ENCODE measurements at regions not wholly inside any gene's neighbourhood (a gene's known extent, or its start where the extent isn't known, plus 50 kb on each side); places are given as distances from the start of the nearest gene placed in this dataset.

DNA sequence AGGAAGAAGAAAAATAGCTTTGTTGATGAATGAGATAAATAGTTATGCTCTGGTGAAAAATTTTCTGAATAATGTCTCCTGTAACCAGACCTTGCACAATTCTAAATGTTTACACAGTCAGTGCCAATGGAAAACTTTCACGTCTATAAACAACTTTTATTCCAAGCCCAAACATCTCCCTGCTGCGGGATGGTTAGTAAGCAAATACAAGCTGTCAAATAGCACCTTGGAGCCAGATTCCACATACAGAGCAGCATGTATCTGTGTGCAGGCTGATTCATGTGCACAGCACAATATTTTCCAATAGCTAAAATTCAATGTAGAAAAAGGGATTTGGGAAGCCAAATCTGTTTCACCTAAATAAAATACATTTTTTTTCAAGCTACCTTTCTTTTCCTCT, 813.3 kb downstream of the HACE1 start:
- intact Hi-C loops (cut with DNase I): no loop called here
- DNase-seq (no peak), ATAC-seq (no peak)

DNA sequence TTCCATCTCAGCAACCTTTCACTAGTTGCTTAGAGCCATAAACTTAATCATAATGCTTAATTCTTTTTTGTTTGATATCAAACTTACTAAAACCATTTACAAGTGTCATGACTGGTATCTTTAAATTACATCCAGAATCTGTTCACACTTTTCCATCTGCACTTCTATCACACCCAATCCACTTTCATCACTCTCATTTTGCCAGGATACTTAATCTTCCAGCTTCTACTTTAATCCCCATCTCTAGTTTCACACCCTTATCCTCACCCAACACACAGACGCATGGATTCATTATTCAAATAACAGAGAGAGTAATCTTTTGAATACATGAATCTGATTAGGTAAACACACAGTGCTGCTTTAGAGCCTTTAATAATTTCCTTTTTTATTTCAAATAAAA, 828.4 kb downstream of the HACE1 start:
- no peak for DNase-seq
- intact Hi-C loops (cut with DNase I): no loop called here
- no peak for ATAC-seq

DNA sequence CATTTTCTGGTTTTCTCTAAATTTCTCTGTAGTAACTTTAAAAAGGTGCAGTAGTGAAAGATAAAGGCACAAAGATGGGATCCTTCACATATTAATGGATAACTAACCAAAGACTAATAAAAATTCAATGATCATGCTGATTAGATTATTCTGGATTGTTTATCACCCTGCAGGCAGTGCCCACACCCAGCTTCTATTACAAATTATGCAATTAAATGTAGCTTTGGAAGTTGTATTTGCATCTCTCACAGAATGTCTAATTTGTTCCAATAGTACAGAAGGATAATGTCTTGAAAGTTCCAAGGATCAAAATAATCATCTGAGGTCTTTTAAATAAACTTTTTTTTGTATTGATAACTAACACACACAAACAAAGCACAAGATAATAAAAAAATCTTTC, 837.6 kb downstream of the HACE1 start:
- DNase-seq (no peak), ATAC-seq (no peak)

DNA sequence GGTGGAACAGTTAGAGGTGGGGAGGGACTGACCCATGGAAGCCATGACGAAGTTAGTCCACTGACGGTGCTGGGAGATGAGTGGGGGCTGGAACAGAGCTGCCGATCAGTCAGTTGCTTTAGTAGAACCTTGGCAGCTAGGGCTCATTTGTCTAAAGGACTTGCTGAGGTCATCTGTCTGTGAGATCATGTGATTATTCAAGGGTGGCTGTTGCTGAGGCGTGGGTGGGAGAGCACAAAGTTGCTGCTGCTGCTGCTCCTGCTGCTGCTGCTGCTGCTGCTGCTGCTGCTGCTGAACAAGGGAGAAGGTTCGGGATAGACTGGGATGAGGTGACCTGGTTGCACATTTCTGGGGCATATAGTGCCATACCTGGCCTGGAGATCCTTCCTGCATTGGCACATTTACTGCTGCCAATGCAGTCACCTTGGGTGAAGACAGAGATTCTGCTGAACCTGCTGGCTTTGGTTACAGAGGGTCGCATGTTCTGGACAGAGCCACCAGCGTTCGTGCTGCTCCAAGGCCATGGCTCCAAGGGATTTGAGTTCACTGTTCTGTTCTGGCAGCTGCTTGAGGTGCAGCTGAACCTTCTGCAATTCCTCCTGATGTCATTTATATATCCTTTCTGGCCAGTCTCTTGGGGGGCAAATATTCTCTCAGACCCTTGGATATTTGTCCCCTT, 840.5 kb downstream of the HACE1 start:
- intact Hi-C loops (cut with DNase I): no loop called here
- DNase-seq (no peak), ATAC-seq (no peak)

More for the DNA sequence above, 837.6 kb downstream of the HACE1 start:
- intact Hi-C loops (cut with DNase I): no loop called here

DNA sequence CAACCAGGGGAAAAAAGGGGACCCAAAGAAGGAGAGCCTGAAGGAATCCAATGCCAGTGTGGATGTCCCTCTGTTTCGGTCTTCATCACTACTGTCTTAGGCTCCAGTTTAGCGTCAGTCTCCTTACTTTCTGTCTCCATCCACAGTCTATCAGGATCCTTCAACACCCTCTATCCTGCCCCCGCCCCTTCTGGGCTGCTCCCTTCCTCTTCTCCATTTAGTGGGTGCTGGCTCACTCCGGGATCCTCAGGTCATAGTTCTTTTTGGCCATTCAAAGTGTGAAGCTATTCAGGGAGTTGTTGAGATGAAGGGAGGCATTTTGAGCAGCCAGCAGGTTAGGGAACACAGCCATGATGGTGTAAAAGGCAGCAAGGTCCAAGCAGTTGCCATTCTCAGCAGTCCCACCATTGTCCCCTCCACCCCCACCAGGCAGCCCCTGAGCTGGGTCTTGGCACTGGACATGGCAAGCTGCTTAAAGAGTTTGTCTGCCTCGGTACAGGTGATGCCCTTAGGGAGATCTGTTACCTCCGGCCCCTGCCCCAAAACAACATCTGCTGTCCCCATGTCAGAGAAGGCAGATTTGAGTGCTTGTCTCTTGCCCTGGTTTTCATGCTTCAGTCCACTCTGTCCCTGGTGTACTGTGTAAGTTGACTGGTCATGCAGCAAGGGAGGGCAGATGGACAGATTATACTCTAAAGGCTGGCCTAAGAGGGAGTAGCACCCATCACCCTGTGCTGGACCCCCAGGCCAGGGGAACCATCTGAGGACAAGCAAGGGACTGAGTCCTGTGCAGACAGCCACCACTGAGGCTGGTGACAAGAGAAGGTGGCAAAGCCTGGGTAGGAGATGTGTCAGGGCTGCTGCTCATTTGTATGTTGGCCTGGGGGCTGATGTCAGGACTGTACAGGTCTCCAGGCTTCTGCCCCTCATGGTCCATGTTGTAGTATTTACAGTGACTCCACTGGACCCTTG, 842.0 kb downstream of the HACE1 start:
- DNase-seq (no peak), ATAC-seq (no peak)
- intact Hi-C loops (cut with DNase I): no loop called here

DNA sequence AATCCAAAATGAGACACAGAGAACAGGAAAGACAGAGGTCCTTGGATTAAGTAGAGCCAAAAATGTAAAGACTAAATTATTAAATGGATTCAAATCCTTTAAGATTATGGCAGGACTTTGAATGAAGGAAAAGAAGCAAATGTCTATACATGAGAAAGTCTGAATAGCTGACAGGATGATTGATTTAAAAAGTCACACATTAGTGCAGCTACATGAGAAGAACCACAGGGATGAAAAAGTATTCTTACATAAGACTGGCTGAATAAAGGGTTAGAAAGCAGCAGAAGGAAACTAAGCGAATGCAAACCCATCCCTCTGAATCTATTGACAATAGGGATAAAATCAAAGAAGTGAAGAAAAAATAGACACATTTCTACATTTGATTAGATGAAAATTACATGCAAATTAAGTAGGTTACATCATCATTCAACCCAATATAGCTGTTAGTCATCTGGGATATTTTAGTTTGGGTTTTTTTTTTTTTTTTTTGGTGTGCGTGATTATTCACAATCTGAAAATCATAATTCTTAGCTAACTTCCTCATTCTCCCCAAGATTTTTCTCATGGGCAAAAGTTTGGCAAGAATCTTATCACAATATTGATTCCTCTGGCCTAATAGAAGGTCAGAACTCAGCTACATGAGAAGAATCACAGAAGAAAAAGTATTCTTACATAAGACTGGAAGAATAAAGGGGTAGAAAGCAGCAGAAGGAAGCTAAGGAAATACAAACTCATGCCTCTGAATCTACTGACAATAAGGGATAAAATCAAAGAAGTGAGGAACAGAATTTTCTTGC, 845.4 kb downstream of the HACE1 start:
- DNase-seq: no peak
- ATAC-seq: no peak
- intact Hi-C loops (cut with DNase I): no loop called here

DNA sequence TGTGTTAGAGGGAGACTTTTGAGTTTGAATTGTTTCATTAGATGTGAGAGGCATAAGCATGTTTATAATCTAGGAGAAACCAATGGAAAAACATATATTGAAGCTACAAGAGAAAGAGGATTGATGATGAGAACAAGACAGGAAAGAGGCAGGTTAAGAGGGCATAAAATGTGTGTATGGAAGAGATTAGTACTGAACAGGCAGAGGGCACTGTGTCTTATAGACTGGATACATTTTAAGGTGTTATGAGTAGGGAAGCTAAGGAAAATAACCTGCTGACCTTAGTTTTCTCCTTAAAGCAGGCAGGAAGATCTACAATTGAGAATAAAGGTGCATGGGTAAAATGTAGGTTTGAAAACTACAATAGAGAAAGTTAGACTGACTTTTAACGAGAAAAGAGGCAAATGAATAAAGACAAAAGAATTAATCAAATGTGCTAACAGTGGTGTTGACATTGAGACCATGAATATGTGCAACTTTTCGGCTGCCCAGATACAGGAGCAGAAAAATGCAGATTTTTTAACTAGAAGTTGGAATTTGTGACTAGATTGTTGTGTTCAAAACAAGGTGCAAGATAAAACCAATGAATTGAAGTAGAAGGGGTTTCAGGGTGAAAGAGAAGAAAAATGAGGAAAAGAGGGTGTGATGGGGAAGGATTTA, 846.3 kb downstream of the HACE1 start:
- intact Hi-C loops (cut with DNase I): no loop called here
- ATAC-seq (no peak), DNase-seq (no peak)

DNA sequence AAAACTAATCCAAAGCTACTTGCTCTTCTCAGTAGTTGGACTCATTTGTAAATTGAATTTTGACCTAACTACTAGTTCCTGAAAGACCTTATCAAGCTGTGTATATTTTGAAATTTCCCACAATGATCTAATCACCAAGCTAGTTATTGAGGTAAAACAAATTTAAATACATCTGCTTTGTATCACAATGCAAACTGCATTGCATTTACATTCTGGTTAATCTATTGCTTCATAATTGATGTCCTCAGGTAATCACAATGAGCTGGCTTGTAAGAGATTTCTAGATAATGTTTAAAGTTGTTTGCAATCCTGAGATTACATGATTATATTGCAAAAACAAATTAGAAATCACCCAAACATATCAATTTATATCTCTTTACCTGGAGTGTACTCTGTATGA, 848.8 kb downstream of the HACE1 start:
- ATAC-seq (no peak), DNase-seq (no peak)
- intact Hi-C loops (cut with DNase I): no loop called here

DNA sequence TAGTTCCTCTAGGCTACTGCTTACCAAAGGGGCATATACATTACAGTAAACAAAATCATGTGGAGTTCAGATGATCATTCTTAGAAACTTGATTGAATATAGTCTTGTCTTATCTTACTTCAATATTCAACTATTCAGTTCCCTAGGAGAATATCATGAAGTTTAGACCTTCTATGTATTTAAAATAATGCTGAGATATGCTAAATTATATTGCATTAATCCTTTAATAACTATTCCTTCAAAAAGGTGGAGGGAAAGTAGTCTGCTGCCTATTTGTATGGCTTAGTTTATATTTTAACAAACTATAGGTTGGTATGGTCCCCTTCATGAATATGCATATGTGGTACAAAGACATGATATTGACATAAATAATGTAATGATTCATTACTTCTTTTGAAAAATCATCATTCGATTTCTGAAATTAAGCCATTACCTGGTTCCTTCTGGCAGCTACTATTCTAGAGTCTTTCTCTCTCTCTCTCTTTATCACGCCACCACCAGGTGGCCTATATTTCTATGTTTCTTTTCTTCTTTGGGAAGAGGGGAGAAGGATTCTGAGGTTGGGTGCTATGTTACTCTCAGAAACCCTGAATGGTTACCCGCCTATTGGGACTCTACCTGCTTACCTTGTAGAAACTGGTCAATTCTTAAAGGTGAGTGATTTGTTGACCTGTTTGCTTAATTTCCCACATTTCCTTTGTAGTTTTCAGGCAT, 855.8 kb downstream of the HACE1 start:
- intact Hi-C loops (cut with DNase I): no loop called here
- ATAC-seq: no peak
- DNase-seq: no peak

DNA sequence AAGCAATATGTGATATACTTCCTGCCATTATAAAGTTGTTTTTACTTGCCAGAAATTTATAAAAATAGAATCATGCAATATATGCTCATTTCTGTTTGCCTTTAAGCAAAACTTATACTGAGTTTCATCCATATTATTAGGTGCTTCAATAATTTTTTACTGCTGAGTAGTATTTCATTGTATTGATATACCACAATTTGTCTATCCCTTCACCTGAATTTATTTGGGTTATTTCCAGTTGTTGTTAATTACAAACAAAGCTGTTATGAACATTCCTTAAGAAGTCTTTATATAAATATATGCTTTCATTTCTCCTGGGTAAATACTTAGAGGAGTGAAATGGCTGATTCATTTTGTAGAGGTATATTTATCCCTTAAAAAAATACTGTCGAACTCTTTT, 864.1 kb downstream of the HACE1 start:
- ATAC-seq (no peak), DNase-seq (no peak)
- intact Hi-C loops (cut with DNase I): no loop called here

DNA sequence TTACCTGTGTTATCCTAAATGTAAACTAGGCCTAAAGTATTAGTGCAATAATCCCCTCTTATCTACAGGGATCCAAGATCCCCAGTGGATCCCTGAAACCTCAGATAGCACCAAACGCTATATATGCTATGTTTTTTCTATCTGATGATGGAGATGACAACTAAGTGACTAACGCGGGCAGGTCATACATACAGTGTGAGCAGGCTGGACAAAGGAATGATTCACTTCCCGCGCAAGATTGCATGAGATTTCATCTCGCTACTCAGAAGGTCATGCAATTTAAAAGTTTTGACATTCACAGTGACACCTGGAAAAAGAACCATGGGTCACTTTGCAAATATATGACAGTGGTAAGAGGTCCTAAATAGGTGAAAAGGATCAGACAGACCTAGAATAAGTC, 875.9 kb downstream of the HACE1 start:
- ATAC-seq: no peak
- DNase-seq: no peak
- intact Hi-C loops (cut with DNase I): no loop called here

DNA sequence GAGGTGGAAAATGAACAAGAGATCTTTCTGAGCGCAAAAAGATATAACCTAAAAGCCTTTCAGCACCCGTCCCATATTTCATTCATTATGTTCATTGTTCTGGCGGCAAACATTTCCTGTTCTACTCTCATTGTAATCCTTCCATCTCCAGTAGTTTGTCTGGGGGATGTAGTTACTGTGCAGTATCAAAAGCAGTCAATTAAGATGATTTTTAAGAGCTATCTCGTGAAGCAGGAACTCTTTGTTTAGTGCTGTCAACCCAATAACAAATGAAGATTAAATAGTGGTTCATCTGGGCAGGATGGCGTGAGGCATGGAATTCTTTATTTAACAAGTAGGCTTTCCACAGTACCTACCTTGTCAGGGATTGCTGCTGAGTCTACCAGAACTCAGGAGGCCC, 876.7 kb downstream of the HACE1 start:
- DNase-seq: no peak
- no peak for ATAC-seq

DNA sequence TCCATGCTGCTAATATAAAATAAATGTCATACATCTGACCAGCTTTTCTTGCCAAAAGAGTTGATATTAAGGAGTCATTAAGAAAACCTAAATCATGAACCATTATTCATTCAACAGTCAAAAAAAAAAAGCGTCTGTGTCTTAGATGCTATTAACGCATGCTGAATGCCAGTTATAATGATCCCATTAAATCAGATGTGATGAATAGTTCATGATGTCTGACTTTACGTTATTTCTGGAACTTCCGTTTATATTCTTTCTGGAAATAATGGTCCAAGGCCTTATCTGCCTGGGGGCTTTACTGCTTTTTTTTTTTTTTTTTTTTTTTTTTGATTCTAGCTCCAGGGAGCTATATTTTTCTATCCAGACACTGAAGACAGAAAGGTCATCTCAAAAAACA, 877.1 kb downstream of the HACE1 start:
- intact Hi-C loops (cut with DNase I): no loop called here
- ATAC-seq (no peak), DNase-seq (no peak)

More for the DNA sequence above, 876.7 kb downstream of the HACE1 start:
- intact Hi-C loops (cut with DNase I): no loop called here

DNA sequence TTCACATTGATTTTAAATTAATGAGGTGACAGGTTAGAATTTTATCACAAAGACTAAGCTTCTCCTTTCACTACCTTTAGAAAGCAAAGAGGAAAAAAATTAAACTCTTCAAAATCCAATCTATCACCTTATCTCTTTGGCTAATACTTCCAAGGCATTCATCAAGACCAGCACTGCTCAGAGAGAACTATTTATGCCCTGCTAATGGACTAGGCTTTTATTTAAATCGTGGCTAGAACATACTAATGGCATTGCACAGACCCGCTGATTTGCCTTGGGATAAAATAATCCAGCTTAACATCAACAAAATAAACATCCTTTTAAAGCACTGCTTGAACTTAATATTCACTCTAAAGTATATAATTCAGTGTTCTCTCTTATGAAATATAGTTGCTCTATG, 880.4 kb downstream of the HACE1 start:
- ATAC-seq (no peak), DNase-seq (no peak)
- intact Hi-C loops (cut with DNase I): no loop called here

DNA sequence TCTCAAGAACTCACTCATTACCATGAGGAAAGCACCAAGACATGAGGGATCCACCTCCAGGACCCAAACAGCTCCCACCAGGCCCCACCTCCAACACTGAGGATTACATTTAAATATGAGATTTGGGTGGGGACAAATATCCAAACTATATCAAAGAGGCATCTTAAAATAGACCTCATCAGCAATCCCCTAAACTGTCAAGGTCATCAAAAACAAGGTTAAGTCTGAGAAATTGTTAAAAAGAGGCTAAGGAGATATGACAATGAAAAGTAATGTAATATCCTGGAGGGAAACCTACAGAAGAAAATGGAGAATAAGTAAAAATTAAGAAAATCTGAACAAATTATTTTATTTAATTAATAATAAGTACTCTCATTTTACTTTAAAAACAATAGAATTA, 922.3 kb downstream of the HACE1 start:
- DNase-seq: no peak
- ATAC-seq: no peak
- intact Hi-C loops (cut with DNase I): no loop called here

DNA sequence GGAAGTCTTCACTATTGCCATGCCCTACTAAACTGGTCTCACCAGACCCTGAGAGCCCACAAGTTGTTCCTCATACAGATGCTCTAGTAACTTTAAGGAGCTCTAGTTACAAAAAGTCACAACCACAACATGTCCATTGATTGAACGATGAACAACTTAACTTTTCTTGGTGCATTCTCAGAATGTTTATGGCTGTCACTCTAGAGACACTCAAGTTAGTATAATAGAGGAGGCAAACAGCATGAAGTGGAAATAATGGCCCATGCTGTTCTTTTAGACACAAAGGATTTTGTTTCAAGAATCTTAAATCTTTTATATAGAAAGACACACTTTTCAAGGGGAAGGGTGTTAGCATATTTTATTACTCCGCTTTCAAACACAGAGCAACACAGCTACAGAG, 934.4 kb downstream of the HACE1 start:
- intact Hi-C loops (cut with DNase I): no loop called here
- ATAC-seq: no peak
- no peak for DNase-seq

DNA sequence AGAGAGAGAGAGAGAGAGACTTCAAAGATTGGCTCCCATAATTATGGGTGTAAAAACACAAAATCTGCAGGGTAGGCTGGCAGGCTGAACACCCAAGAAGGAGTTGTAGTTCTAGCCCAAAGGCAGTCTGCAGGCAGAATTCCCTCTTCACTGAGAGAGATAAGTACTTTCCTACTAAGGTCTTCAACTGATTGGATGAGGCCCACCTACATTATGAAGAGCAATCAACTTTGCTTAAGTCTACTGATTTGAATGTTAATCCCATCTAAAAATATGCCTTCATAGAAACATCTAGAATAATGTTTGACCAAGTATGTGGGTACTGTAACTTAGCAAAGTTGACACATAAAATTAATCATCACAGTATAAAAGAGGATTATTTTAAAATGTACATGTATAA, 949.7 kb downstream of the HACE1 start:
- intact Hi-C loops (cut with DNase I): no loop called here
- ATAC-seq (no peak), DNase-seq (no peak)

DNA sequence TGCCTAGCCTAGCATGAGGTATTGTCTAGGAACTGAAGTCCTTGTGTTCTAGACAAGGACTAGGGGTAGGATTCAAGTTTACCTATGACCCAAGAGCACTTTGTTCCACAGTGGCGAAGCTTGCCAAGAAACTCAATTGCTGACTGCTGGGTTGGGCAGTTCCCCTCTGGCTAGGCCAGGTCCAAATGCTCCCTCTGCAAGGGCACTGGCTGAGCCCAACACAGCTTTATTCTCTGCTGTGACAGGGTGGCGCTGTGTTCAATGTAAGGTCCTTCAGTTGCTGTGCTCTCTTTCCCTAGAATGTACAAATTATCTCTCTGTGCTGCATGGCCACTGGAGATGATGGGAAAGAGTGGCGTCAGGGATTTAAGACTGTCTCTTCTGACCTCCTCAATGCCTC, 950.8 kb downstream of the HACE1 start:
- DNase-seq (no peak), ATAC-seq (no peak)
- intact Hi-C loops (cut with DNase I): no loop called here

DNA sequence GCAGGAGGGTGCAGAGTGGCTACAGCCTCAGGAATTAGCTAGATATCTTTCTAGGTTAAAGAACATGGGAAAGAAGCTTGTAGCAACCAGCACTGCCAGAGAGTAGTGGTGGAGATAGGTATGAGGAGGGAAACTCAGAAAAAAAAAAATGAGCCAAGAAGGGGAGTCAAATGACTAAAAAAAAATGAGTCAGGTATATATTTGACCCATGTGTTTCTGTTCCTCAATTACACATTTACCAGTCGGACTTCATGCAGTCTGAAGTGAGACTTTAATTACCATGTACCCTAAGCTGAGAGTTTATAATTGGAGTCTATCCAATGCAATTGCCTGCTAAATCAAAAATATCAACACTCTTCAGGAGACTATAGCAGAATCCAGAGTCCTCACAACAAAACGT, 964.6 kb downstream of the HACE1 start:
- ATAC-seq (no peak), DNase-seq (no peak)
- intact Hi-C loops (cut with DNase I): no loop called here

Measured in left cardiac atrium (tissue), 4 donors.